H1 (cell line): ENCODE measurements at regions not wholly inside any gene's neighbourhood (a gene's known extent, or its start where the extent isn't known, plus 50 kb on each side); places are given as distances from the start of the nearest gene placed in this dataset.

Experiments
- ASH2L ChIP-seq: fragments of 200-600, 300-600 bp; sonication (generic); IDR thresholded peaks from one replicate; pipeline ENCODE4 v1.7.1; 2017; ENCODE audit warnings: low read length
- CBX8 ChIP-seq: fragments of 300-800, 300-1000 bp; sonication (generic); IDR thresholded peaks from 2 replicates; pipeline ENCODE4 v1.7.1; 2016; ENCODE audit warnings: low read depth, low read length, borderline replicate concordance
- EP300 ChIP-seq, 2 experiments: IDR thresholded peaks; 1 replicate in 1 of 2; 2 replicates in 1 of 2; pipeline ENCODE4 v1.6.1; 2011 to 2012; ENCODE audit warnings: low read depth in 2 of 2, low read length in 2 of 2, mild to moderate bottlenecking in 2 of 2, borderline replicate concordance in 1 of 2, inconsistent platforms in 1 of 2, moderate library complexity in 1 of 2
- EZH2 ChIP-seq: fragments of 200-600 bp; sonication (generic); IDR thresholded peaks from 2 replicates; pipeline ENCODE4 v1.7.1; 2012; ENCODE audit warnings: low read depth, mild to moderate bottlenecking, moderate library complexity, low read length, inconsistent platforms; ENCODE audit not compliant: severe bottlenecking
- HDAC6 ChIP-seq: IDR thresholded peaks from one replicate; pipeline ENCODE4 v1.7.1; 2012; ENCODE audit warnings: low read depth, mild to moderate bottlenecking, inconsistent platforms, low read length, moderate library complexity
- MAFK ChIP-seq: IDR thresholded peaks from 2 replicates; pipeline ENCODE4 v1.6.1; 2012; ENCODE audit warnings: low read depth, mild to moderate bottlenecking, improper control_type of control experiment, low read length
- RAD21 ChIP-seq, 2 experiments: IDR thresholded peaks in 1 of 2; conservative IDR thresholded peaks in 1 of 2; 2 replicates each; pipeline ENCODE4 v1.6.1; 2011; ENCODE audit warnings: low read depth in 2 of 2, low read length in 2 of 2, improper control_type of control experiment in 1 of 2, inconsistent platforms in 1 of 2, mild to moderate bottlenecking in 1 of 2, moderate library complexity in 1 of 2
- SRF ChIP-seq: IDR thresholded peaks from 2 replicates; pipeline ENCODE4 v1.6.1; 2011; ENCODE audit warnings: mild to moderate bottlenecking, low read depth, low read length, moderate library complexity
- TAF1 ChIP-seq: IDR thresholded peaks from 2 replicates; pipeline ENCODE4 v1.6.1; 2011; ENCODE audit warnings: mild to moderate bottlenecking, low read depth, low read length
- TBP ChIP-seq: IDR thresholded peaks from 2 replicates; pipeline ENCODE4 v1.6.1; 2011; ENCODE audit warnings: low read depth, low read length, improper control_type of control experiment
- TF ChIP-seq, protein P1 (sequence below): IDR thresholded peaks from 2 replicates; pipeline ENCODE4 v1.6.1; 2012; ENCODE audit warnings: low read length, inconsistent platforms
- TF ChIP-seq, protein P2 (sequence below), 3 experiments: IDR thresholded peaks; 1 replicate in 2 of 3; 2 replicates in 1 of 3; pipeline versions ENCODE4 v1.5.1 to v1.6.1; 2011; ENCODE audit warnings: low read length in 3 of 3, mild to moderate bottlenecking in 3 of 3, inconsistent platforms in 2 of 3, low read depth in 1 of 3, moderate library complexity in 1 of 3; ENCODE audit not compliant: insufficient read depth in 1 of 3; ENCODE audit errors: control extremely low read depth in 1 of 3

DNA sequence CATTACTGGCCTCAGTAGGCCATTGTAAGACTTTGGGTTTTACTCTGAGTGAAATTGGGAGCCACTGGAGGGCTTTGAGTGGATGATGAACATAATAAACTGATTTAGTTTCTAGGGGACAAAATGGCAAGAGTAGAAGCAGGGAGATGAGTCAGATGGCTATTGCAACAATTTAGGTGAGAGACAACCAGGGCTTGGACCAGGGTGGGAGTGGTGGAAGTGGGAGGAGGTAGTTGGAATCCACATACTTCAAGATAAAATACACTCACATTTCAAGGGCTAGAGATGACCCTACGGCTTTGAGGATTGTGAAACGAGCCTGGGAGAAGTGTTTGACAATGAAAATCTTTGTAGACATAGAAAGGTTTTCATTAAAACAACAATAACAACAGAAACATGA is 136.3 kb downstream of the ACTBL2 start:
- TF ChIP-seq, protein P1, sequence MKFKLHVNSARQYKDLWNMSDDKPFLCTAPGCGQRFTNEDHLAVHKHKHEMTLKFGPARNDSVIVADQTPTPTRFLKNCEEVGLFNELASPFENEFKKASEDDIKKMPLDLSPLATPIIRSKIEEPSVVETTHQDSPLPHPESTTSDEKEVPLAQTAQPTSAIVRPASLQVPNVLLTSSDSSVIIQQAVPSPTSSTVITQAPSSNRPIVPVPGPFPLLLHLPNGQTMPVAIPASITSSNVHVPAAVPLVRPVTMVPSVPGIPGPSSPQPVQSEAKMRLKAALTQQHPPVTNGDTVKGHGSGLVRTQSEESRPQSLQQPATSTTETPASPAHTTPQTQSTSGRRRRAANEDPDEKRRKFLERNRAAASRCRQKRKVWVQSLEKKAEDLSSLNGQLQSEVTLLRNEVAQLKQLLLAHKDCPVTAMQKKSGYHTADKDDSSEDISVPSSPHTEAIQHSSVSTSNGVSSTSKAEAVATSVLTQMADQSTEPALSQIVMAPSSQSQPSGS = no peak
- TF ChIP-seq, protein P2, sequence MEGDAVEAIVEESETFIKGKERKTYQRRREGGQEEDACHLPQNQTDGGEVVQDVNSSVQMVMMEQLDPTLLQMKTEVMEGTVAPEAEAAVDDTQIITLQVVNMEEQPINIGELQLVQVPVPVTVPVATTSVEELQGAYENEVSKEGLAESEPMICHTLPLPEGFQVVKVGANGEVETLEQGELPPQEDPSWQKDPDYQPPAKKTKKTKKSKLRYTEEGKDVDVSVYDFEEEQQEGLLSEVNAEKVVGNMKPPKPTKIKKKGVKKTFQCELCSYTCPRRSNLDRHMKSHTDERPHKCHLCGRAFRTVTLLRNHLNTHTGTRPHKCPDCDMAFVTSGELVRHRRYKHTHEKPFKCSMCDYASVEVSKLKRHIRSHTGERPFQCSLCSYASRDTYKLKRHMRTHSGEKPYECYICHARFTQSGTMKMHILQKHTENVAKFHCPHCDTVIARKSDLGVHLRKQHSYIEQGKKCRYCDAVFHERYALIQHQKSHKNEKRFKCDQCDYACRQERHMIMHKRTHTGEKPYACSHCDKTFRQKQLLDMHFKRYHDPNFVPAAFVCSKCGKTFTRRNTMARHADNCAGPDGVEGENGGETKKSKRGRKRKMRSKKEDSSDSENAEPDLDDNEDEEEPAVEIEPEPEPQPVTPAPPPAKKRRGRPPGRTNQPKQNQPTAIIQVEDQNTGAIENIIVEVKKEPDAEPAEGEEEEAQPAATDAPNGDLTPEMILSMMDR (IDR thresholded peaks at IDR 0.05; ENCODE audit: control extremely low read depth in 1 of 3, insufficient read depth in 1 of 3, low read depth in 1 of 3, low read length in 3 of 3) = no peak
- TF ChIP-seq MAFK (no peak), ASH2L (no peak), EP300 (IDR thresholded peaks at IDR 0.05; ENCODE audit: borderline replicate concordance in 1 of 2, low read depth in 2 of 2, low read length in 2 of 2) (no peak), SRF (no peak), TBP (no peak), EZH2 (no peak), CBX8 (no peak), RAD21 (IDR thresholded peaks at IDR 0.05 in 1 of 2, conservative IDR thresholded peaks at IDR 0.05 in 1 of 2; ENCODE audit: low read depth in 2 of 2, low read length in 2 of 2) (no peak), TAF1 (no peak), HDAC6 (no peak)
